Astrocyte (in vitro differentiated cells and primary cell): ENCODE measurements at regions not wholly inside any gene's neighbourhood (a gene's known extent, or its start where the extent isn't known, plus 50 kb on each side); places are given as distances from the start of the nearest gene placed in this dataset.

Source experiments
- CTCF ChIP-seq: IDR thresholded peaks from 2 replicates; pipeline ENCODE4 v1.5.1; 2011; ENCODE audit warnings: low read depth, mild to moderate bottlenecking, inconsistent platforms, low read length, moderate library complexity; ENCODE audit not compliant: insufficient read depth
- EZH2 ChIP-seq: IDR thresholded peaks from 2 replicates; pipeline ENCODE4 v1.6.1; 2012; ENCODE audit warnings: mild to moderate bottlenecking, low read length, inconsistent platforms; ENCODE audit not compliant: insufficient read depth

DNA sequence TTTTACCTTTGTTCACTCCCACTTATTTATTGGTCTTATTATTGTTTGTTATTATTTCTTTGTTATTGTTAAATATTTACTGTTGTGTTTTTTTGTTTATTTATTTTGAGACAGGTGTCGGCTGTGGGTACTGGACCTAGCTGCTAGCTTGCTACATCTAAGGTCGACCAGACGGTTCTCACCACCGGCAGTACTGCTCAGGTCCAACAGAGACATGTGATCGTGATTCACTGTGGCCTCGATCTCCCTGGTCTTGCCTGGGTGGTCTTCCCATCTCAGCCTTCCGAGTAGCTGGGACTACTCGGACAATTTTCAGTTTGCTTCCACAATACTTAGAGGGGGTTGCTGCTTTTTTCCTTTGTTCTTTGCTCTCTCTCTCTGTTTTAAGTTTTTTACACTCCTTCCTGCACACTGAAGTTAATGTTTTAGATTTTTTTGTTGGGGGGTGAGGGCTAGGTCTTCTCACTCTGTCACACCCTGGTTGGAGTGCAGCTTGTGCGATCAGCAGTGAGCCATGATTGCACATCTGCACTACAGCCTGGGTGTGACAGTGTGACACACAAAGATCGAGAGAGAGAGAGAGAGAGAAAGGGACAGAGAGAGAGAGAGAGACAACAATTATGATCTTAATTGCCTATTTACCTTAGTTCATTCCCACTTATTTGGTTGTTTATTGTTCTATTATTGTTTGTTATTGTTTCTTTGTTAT, 1432.4 kb downstream of the UQCRFS1 start:
- no peak for TF ChIP-seq CTCF
- no peak for TF ChIP-seq EZH2
